GM03348 (cell line): ENCODE measurements at regions not wholly inside any gene's neighbourhood (a gene's known extent, or its start where the extent isn't known, plus 50 kb on each side); places are given as distances from the start of the nearest gene placed in this dataset.
"Not testable (repeated sequence)": the region's sequence is repeated elsewhere in the genome, so short reads cannot be mapped to it uniquely, and the experiment has no call there.

ENCODE experiments used
- DNase-seq: peaks from one replicate; pipeline ENCODE4 v3.0.0; 2012; ENCODE audit warnings: low spot score

DNA sequence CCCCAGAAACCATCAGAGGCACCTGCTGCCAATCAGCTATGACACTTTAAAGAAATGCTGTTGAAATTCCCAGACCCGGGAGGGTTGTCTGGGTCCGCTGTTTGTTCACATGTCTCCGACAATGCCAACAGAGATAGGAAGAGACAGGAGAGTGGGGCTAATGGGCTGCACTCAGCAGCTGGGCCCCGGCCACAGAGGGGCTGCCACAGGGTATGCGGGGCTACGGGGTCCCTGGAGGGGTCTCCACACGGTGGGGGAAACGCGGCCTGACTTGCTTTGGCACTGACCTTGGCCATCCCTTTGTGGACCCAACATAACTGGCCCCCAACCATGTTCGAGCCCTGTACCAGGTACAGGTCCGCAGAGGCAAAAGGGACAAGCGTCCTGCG lies 121.0 kb upstream of the PPP1R26 start:
- DNase-seq = no peak

DNA sequence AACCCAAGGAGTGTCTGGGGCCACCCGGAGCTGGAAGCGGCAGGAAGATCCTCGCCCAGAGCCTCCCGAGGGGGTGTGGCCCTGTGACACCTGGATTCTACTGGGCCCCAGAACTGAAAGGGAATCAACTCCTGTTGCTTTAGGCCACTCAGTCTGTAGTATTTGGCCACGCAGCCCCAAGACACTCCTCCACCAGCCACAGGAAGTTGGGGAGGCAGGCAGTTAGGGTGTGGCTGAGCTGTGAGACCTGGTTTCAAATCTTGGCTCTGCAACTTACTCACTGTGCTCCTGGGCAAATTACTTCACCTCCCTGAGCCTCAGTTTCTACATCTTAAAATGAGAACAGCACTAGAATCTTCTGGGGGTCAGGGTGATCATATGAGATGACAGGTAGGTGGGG lies 119.8 kb upstream of the PPP1R26 start:
- no peak for DNase-seq

DNA sequence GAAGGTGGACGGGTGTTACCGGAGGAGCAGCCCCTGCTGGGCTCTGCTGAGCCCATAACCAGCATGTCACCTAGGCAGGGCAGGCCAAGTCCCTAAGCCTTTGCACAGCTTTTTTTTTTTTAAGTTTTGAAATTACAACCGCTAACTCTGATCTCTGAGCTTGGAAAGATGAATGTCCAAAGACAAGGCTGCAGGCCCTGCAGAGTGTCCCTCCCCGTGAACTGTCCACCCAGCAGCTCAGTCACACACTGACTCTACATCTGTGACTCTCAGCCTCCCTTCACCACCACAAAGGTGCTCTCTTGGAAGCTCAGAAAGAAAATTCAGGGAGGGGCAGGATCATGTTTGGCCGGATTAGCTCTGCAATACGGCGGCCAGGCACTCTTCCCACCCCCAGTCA lies 119.0 kb upstream of the PPP1R26 start:
- DNase-seq = no peak

DNA sequence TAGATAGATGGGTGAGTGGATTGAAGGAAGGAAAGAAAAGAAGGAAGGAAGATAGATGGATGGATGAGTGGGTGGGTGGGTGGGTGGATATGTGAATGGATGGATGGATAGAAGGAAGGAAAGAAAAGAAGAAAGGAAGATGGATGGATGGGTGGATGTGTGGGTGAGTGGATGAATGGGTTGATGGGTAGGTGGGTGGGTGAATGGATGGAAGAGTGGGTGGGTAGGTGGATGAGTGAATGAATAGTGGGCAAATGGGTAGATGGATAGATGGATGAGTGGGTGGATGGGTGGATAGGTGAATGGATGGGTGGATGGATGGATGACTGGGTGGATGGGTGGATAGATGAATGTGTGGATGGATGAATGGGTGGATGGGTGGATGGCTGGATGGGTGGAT lies 117.9 kb upstream of the PPP1R26 start:
- not testable (repeated sequence) for DNase-seq

DNA sequence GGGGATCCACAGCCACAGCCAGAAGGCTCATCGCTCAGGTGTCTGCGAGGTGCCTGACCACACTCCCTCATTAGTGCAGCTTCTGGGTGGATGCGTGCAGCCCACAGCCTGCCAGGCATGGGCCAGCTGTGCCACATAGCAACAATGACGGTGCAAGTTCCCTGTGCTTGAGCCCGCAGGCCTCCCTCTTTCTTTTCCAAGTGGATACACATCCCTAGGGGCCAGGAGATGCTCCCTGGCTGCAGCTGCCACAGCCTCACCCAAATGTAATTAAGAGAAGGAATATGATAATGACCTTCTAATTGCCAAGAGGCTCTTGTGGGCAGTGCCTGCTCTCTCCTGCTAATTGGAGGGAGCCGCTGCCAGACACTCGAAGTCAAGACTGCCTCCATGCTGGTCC lies 116.0 kb upstream of the PPP1R26 start:
- no peak for DNase-seq

DNA sequence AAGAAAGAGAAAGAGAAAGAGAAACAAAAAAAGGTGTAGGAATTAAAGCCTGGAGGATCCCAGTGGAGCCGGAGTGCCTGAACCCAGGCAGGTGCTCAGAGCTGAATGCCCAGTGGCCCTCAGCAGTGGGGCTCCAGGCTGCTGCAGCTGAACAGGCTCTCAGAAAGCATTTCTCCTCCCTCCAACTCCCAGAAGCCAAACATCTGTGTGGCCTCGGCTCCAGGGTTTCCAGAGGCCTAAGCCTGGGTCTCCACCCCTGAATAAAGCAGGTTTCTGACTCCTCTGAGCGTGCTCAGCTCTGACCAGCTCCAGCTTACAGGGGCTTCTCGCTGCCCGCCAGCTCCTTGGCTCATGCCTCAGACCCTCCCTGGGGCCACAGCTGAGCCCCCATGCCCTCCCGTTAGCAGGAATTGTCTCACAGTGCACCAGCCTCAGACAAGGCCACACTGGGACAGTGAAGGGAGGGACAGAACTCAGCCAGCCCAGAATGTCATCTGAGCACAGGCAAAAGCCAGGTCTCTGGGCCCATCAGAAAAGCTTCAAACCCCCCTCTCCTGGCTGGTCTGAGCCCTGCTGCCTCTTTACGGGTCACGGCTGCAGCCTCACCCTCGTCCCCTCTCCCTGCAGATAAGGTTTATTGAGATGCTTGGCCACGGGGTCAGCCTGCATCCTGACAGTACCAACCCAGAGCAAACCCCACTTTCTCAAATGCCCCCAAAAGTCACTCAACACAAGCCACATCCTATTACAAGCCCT lies 114.4 kb upstream of the PPP1R26 start:
- no peak for DNase-seq

DNA sequence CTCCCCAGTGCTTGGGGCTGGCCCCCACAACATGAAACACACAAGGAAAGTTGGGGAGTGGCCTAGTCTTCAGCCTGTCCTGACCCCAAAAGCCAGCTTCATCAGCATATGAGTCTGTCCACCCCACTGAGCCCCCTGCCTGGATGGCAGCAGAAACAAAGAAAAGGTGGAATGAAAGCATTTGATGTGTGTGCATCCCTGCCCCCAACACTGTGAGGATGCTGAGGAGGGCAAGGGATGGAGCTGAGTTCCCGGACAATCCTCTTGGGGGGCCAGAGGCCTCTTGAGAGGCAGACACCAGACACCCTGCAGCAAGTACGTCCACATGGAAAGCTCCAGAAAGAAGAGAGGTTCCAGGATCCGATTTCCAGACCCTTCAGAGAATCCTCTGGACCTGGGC lies 113.5 kb upstream of the PPP1R26 start:
- DNase-seq = no peak

DNA sequence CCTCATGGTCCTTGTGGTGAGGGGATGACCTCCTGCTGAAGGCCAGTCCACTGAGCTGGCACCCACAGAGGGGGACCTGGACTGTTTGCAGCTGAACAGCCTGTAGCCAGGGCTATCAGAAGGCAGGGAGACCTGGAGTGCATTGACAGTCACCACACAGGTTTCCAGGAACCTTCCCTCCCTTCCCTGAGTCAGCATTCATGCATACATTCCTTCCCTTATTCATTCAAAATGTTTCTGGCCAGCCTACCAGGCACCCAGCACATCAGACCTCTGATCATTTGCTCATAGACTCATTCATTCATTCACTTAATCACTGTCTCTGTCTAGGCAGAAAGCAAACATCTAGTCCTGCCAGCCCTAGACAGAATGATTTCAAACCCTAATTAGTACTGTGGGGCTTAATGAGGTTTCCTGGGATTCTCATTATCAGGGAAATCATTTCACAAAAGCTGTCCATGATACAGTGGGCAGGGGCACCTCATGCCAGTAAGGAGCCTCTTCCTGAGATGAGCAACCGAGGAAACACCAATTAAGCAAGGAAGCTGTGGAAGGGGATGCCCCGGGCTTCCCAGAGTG lies 110.1 kb upstream of the PPP1R26 start:
- DNase-seq = no peak

DNA sequence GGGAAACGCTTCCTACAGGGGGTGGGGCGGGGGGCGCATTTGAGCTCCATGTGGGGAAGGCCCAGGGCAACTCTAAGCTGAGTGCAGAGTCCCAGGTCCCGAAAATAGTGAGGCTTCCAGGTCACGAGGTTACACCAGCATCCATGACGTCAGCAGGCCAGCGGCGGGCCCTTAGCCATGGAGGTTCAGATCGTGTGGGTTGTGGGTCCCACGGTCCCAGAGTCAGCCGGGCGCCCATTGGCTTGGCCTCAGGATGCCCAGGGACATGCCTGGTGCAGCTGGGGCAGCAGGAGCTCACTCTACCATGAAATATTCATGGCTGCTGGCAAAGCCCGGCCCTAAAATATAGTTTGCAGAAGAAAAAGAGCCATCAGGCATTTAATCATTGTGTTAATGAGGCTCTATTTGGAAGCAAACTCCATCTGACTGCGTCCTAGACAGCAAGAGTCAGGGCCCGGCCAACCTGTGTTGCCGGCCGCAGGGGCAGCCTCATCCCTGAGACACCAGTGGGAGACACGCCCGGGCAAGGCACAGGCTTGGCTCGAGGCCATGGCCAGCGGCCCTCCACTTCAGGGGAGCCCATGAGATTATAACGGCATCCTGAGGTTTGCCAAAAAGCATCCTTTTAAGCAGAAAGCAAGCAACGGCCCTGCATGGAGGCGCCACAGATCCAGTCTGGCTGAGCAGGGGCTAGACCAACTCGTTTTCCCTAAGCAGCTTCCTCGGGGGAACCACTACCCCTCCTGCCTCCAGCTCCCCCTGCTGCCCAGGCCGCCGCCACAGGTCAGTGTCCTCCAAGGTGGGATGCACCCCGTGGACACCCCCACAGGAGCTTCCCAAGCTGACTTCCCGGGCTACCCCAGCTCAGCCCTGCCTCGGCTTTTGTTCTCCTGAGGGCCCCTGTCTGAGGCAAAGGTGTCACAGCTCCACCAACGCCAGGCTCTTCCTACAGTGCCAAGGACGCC lies 108.9 kb upstream of the PPP1R26 start:
- DNase-seq = no peak

DNA sequence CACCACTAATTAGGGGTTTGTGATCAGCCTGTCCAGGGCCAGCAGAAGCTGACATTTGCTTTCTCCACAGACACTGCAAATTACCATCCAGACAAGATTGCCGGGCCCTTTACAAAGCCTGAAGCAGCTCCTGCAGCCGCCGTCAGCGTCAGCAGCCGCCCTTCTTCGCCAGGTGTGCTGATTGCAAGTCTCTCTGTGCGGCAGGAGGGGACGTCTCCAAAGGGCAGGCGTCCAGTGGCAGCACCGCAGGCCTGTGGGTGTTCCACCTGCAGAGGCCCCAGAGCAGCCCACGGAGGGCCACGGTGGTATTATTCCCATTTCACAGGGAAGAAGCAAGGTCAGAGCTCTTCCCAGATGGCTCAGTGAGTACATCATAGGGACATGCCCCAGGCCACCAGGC lies 108.0 kb upstream of the PPP1R26 start:
- no peak for DNase-seq

DNA sequence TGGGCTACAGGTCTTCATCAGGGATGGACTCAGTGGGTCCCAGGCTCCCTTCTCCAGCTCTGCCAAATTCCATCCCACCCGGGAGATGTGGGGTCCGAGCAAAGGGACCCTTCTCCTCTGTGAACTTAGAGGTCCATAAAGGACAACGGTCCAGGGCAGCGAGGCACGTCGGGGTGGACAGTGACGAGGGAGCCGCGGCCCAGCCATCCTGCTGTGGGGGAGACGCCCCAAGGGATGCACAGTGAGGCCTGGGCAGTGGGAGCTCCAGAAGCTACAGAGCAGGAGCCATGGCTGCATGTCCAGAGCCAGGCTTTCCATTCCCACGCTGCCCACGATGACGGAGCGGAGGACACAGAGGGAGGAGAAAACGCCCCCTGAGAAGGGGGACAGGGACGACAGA lies 107.5 kb upstream of the PPP1R26 start:
- DNase-seq = no peak

DNA sequence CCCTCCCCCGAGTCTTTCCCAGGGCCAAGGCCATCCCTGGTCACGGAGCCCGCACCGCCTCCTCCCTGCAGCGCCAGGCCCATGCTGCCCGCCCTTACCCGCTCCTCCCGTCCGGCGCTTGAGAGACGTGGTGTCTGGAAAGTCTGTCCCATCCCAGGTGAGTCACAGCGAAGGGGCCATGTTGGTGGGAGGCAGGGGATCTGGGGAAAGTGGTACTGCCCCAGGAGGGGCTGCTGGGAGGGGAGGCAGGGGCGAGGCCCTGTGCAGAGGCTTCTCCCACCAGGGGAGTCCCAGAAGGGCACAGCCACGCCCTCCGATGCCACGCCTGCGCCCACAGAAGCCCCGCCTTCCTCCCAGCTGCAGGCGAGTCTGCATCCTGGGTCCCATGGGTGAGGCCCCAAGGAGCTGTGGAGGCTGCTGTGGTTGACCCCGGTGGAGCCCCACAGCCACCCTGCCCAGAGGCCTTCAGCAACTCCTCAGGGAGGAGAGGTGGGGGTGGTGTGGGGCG lies 107.0 kb upstream of the PPP1R26 start:
- DNase-seq = no peak

DNA sequence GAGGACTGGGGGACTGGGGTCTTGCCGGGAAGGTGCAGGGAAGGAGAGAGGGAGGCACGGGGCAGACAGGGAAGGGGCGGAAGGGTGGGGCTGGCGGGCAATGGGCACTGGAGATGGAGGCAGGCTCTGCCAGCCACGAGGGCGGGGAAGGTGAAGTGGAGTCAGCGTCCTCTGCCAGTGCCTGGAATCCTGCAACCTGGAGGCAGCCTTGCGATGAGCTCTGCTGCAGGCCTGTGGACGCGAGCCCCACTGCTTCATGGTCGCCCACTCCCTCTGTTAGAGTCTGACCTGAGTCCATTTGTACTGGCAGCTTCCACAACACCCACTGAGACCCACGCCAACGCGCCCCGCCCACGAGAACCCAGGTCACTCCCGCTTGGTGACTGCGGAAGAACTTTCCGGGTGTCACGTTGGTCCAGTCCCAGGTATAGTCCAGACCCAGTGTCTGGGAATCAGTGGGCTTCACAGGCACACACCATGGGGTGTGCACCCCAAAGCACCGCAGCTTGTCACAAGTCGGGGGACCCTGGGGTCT lies 106.4 kb upstream of the PPP1R26 start:
- DNase-seq = no peak

DNA sequence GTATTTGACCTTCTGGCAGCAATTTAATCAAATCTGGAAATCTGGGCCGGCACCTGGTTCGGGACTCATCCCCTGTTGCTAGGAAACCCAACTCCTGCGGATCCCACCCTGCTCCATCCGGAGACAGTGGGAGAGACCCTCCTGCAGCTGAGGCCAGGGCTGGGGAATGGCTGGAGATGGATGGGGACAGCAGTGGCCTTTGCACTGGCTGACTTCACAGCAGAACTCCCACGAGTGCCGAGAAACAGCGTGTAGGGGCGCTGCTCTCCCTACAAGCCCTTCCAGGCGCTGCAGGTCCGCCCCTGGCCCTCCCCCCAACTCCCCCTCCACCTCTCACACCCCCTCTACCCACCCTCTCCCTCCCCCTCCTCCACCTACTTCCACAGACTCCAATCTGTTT lies 105.8 kb upstream of the PPP1R26 start:
- no peak for DNase-seq

DNA sequence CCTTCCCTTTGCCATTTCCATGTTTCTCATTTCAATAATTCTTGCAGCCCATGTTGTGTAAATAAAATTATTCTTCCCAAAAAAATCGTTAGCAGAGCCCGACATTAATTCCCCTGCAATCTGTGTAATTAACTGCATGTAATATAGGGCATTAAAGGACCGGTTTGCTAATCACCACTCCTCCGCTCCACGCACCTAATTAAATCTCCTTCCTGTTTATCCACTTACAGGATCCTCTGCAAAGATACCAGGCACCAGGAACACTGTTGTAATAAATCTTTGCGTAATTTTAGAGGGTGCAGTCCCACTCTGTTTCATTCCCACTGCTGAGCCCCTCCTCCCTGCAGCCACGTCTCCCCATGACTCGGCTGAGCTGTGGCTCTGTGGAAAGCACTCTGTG lies 105.0 kb upstream of the PPP1R26 start:
- DNase-seq = no peak

DNA sequence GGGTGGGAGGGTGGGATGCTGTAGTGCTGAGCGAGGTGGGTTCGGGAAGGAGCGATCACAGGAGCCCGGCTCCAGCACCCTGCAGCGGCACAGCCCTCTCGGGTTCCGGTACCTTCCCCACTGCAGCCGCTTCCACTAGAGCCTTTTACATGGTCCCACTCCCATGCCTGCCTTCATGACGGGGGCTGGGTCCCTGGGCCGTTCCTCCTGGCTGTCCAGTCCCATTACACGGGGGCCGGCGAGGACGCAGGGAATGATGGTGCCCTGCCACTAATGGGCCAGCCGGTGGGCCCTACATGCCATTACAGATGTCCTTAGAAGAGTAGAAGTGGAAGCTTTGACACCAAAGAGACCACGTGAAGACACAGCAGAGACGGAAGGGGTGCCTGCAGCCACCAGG lies 104.6 kb upstream of the PPP1R26 start:
- no peak for DNase-seq

DNA sequence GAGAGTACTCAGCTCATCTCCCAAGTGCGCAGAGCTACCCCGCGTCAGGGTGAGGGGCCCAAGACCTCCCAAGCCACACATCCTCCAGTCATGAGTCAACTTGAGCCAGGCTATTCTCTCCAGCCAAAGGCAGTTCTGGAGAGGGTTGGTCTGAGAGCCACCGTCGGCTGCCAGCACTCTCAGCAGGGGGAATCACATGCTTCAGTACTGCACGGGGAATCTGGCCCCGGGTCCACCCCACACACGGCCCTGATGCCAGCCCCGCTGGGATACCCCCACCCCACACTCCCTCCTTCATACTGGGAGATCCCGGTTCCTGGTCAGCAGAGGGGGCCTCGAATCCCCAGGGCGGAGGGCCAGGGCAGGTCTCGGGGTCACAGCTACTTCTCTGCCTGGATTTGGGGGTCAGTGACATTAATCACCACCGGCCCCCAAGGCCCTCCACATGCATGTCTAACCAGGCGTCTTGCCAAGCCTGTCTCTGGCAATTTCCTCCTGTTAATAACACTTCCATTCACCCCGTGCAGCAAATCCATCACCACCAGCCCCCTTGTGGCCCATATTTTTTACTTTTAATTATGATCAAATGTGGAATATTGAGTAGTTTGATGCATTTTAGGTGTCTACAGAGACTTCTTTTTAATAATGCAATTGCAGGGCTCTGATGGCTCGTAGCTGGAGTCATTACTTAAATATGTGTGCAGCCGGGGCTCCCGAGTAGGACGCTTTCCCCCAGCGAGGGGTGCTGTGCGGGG lies 102.9 kb upstream of the PPP1R26 start:
- no peak for DNase-seq

DNA sequence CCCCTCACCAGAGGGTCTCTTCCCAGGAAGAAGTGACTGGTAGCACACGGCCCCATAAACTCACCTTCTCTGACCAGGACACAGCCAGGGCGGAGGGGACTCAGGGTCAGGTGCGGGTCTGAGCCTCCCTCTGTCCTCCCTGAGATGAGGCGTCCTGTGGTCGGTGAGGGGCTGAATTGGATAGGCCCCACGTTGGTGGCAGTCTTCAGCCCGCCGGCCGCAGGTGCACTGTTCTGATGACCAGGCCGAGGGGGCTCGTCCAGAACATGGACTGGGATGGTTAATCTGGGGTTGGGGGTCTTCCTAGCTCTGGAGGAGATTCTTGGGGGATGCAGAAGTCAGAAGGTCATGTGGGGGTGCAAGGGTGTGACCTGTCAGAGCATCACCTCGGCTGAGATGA lies 102.2 kb upstream of the PPP1R26 start:
- no peak for DNase-seq

DNA sequence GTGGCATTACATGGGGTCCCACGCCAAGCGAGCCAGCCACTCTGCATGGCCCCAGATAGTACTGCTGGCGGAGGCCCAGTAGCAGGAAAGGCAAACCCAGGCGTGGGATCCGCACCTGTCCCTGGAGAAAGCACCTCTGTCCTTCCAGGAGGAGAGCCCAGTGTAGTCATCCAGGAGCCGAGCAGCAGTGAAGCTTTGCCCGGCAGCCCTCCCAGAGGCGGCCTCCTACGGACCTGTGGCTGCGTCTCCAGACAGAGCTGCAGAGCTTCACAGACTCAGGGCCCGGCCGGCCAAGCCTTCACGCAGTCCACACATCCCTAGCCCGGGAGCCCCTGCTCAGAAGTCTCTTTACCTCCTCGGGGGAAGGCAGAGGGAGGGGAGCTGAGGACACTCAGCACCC lies 100.8 kb upstream of the PPP1R26 start:
- no peak for DNase-seq

DNA sequence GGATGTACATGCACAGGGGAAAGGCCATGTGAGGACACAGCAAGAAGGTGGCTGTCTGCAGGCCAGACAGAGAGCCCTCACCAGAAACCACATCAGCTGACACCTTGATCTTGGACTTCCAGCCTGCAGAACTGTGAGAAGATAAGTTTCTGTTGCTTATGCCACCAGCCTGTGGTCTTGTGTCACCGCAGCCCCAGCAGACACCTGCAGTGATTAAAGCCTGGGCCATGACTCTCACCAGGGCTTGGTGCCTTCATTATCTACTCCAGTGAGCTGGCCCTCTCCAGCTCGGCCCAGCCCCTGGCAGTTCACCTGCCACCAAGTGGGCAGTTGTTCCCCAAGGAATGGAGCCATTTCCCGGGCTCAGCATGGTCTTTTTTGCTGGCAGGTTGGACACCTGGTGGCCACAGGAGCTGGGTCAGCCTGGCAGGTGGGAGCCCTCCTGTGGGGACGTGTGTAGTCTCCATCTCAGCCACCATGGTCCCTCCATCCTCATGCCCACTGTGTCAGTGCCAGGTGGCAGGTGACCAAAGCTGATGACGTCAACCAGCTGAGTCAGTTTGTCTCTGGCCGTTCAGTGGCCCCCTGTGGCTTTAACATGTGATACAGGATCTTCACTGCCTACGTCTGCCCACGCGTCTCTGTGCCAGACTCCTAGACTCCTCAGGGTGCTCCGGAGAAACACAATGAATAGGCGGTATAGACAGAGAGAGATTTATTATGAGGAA lies 99.9 kb upstream of the PPP1R26 start:
- DNase-seq = no peak

DNA sequence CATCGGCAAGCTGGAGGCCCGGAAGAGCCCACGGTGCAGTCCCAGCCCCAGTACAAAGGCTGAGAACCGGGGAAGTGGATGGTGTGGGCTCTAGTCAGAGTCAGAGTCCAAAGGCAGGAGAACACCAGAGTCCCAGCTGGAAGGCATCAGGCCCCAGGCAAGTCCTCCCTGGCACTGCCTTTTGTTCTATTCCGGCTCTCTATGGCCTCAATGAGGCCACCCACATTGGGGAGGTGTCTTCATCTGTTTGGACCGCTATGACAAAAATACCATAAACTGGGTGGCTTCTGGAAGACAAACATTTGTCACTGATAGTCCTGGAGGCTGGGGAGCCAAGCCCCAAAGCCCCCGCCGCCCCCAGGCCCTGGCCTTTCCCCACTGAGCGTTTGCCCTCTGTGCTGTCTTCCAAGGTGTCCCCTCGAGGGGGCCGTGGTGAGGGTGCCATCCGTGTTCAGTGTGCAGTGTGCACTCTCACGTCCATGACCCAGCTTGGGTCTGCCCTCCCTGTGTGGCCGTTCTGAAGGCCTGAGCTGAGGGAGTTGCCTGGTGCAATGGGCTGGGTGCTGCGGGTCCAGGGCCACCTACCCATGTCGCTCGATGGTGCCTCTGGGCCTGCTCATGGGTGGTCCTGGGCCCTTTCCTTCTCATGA lies 99.1 kb upstream of the PPP1R26 start:
- no peak for DNase-seq
